ENCODE measurements at regions not wholly inside any gene's neighbourhood (a gene's known extent, or its start where the extent isn't known, plus 50 kb on each side); places are given as distances from the start of the nearest gene placed in this dataset.

DNA sequence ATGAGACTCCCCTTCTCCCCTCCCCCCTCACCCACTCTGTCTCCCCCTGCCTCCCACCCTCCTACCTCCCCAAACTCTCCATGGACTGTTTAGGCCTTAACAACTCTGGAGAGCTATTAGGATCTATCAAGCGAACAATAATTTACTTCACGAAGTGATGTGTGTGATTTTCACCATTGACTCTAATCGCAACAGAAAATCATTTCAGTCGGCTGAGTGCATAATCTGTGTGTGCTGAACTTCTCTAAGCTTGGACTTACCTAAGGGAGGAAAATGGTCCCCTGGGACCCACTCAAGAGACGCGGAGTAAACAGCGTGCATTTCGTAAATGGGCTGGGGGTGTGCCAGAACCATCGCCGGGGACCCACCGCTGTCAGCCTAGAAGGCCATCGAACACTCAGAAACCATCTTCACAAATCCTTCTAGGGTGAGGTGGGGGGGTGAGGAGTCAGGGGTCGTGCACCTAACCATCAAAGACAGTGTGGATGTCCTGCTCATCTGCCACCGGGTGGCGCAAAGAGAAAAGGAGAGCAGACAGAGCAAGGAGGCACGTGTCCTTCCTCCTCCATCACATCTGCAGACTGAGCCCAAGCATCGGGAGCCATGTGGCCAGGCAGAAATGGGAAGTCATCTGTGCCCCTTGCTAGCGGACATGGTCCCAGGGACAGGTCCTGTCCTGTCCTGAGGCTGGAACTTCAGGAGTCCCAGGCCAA lies 62.1 kb upstream of the NUP50 start:
- TF ChIP-seq CTCF (IDR thresholded peaks at IDR 0.05) (peak in 3 of 7 experiments; percentile 21 to 36 (median 26)), POLR2A (IDR thresholded peaks at IDR 0.05) (no peak)
